A673 (cell line): ENCODE measurements at regions not wholly inside any gene's neighbourhood (a gene's known extent, or its start where the extent isn't known, plus 50 kb on each side); places are given as distances from the start of the nearest gene placed in this dataset.

Experiments
- BruUV-seq: library from RNA; stranded (reverse); fragments of 400-500 nt; replicated peaks from 2 replicates; lab custom pipeline; 2021; lab: Mats Ljungman, UMichigan
- CTCF ChIA-PET: fragments of 300-600 bp; sonication (Branson Sonifier 250); formaldehyde crosslinking; loops from one replicate; lab custom pipeline; 2022; ENCODE audit warnings: antibody characterized with exemption; lab: Charles Lee
- POLR2A ChIA-PET: fragments of 300-600 bp; sonication (Branson Sonifier 250); formaldehyde crosslinking; loops from one replicate; lab custom pipeline; 2022; ENCODE audit warnings: antibody characterized with exemption; ENCODE audit not compliant: low non-redundant PET; lab: Charles Lee
- DNase-seq: peaks from one replicate; pipeline ENCODE4 v3.0.0-alpha.2; 2015; ENCODE audit warnings: low spot score
- H3K27ac ChIP-seq: fragments of 200-600 bp; sonication (generic); 2 replicates; pipeline ENCODE4 v1.5.1; 2016; ENCODE audit warnings: mixed run types, low read depth, mild to moderate bottlenecking, mixed read lengths, antibody characterized with exemption, low read length; ENCODE audit not compliant: poor library complexity, severe bottlenecking
- H3K27me3 ChIP-seq: fragments of 200-600 bp; sonication (generic); replicated peaks from 2 replicates; pipeline ENCODE4 v1.6.1; 2017; ENCODE audit warnings: mixed run types, low read depth, mild to moderate bottlenecking, mixed read lengths, antibody characterized with exemption, low read length; ENCODE audit not compliant: insufficient read depth, poor library complexity
- H3K36me3 ChIP-seq: fragments of 200-600 bp; sonication (generic); 2 replicates; pipeline ENCODE4 v1.6.1; 2016; ENCODE audit warnings: mixed run types, mild to moderate bottlenecking, mixed read lengths, antibody characterized with exemption, low read length; ENCODE audit not compliant: insufficient read depth, poor library complexity, severe bottlenecking
- H3K4me1 ChIP-seq: fragments of 200-600 bp; sonication (generic); 2 replicates; pipeline ENCODE4 v1.6.1; 2017; ENCODE audit warnings: mixed run types, mild to moderate bottlenecking, mixed read lengths, antibody characterized with exemption, low read length; ENCODE audit not compliant: insufficient read depth, poor library complexity, severe bottlenecking
- H3K4me3 ChIP-seq: fragments of 200-600 bp; sonication (generic); 2 replicates; pipeline ENCODE4 v1.5.1; 2016; ENCODE audit warnings: low read depth, mixed run types, mild to moderate bottlenecking, mixed read lengths, low read length; ENCODE audit not compliant: poor library complexity, severe bottlenecking
- H3K9me3 ChIP-seq: fragments of 200-600 bp; sonication (generic); 2 replicates; pipeline ENCODE4 v1.6.1; 2016; ENCODE audit warnings: mixed run types, low read depth, mild to moderate bottlenecking, mixed read lengths, antibody characterized with exemption, low read length; ENCODE audit not compliant: poor library complexity, severe bottlenecking
- CTCF ChIP-seq: fragments of 300-800, 200-600 bp; sonication (generic); conservative IDR thresholded peaks from 2 replicates; pipeline ENCODE4 v1.5.1; 2017; ENCODE audit warnings: low read depth, mild to moderate bottlenecking, antibody characterized with exemption, low read length, moderate library complexity, mixed read lengths
- EZH2 ChIP-seq: fragments of 200-600 bp; sonication (generic); IDR thresholded peaks from 2 replicates; pipeline ENCODE4 v1.6.1; 2017; ENCODE audit warnings: borderline replicate concordance, low read depth, mild to moderate bottlenecking, mixed read lengths, antibody characterized with exemption, low read length; ENCODE audit not compliant: poor library complexity, severe bottlenecking
- intact Hi-C: fragments of 100-400 bp; cut with micrococcal nuclease; formaldehyde crosslinking; loops from one replicate; pipeline ENCODE4 v1.10.0; 2022; ENCODE audit not compliant: unreplicated experiment

- intact Hi-C loops, result no loop called here
- POLR2A ChIA-PET, result interaction anchor here (0.6 kb wide), 1 partner anchor 737 kb away, joined by 3 read pairs; no protein-coding TSS in a partner anchor
- Histone ChIP-seq H3K27me3 (no peaks in the 10 kb centered on the region), H3K9me3 (no peaks in the 10 kb centered on the region), H3K4me1 (no peaks in the 10 kb centered on the region), H3K36me3 (no peaks in the 10 kb centered on the region), H3K4me3 (no peak overlapping the region), H3K27ac (no peak overlapping the region)
- no TSS peak for BruUV-seq
- no peak for TF ChIP-seq CTCF
- TF ChIP-seq EZH2, result no peak
- CTCF ChIA-PET, result no interaction called here
- no peak for DNase-seq
Measured at GRCh38 chr2:225223301-225223700, 176.2 kb upstream of the NYAP2 start.

GRCh38 chr2:225207471-225207870, 165.2 kb upstream of the DOCK10 start:
- ChIA-PET CTCF (no interaction called here), POLR2A (no interaction called here)
- no peak overlapping the region for H3K27ac ChIP-seq
- intact Hi-C loops, result no loop called here
- TF ChIP-seq CTCF, result no peak
- TF ChIP-seq EZH2, result no peak
- no peaks in the 10 kb centered on the region for H3K4me1 ChIP-seq
- H3K4me3 ChIP-seq, result no peak overlapping the region
- no peaks in the 10 kb centered on the region for H3K9me3 ChIP-seq
- no peaks in the 10 kb centered on the region for H3K36me3 ChIP-seq
- H3K27me3 ChIP-seq, result no peaks in the 10 kb centered on the region
- DNase-seq, result no peak
- BruUV-seq, result no TSS peak

GRCh38 chr2:225207043-225207442, 164.8 kb upstream of the DOCK10 start:
- Histone ChIP-seq H3K27ac (no peak overlapping the region), H3K4me1 (no peaks in the 10 kb centered on the region), H3K4me3 (no peak overlapping the region), H3K27me3 (no peaks in the 10 kb centered on the region), H3K36me3 (no peaks in the 10 kb centered on the region), H3K9me3 (no peaks in the 10 kb centered on the region)
- BruUV-seq, result no TSS peak
- CTCF ChIA-PET, result no interaction called here
- DNase-seq, result no peak
- intact Hi-C loops, result no loop called here
- POLR2A ChIA-PET, result no interaction called here
- no peak for TF ChIP-seq CTCF
- TF ChIP-seq EZH2, result no peak
